SK-N-SH (cell line): ENCODE measurements at regions not wholly inside any gene's neighbourhood (a gene's known extent, or its start where the extent isn't known, plus 50 kb on each side); places are given as distances from the start of the nearest gene placed in this dataset.
A peak's percentile ranks its signal among the peaks of the same experiment; 100 is the strongest.

ENCODE experiments used
- CTCF ChIA-PET: fragments of 300-600, 350-600 bp; formaldehyde crosslinking; extraction: SDS; loops from one replicate; lab custom pipeline; 2021; lab: Yijun Ruan, JAX
- POLR2A ChIA-PET: fragments of 350-600 bp; sonication (Branson Sonifier 250); formaldehyde crosslinking; extraction: SDS; loops from one replicate; lab custom pipeline; 2020; ENCODE audit warnings: antibody characterized with exemption, inconsistent platforms; lab: Yijun Ruan, JAX
- DNase-seq: peaks from one replicate; pipeline ENCODE4 v3.0.0; 2012
- H2AFZ ChIP-seq: fragments of 200-600 bp; sonication (generic); 2 replicates; pipeline ENCODE4 v1.8.1; 2016; ENCODE audit warnings: antibody characterized with exemption, mild to moderate bottlenecking, low read depth
- H3F3A ChIP-seq: fragments of 200-600 bp; sonication (generic); replicated peaks from 2 replicates; pipeline ENCODE3; 2016; ENCODE audit warnings: antibody characterized with exemption, mild to moderate bottlenecking; ENCODE audit not compliant: insufficient read depth
- H3K27ac ChIP-seq, 2 experiments: fragments of 200-500 bp in 1 of 2; fragments of 200-600 bp in 1 of 2; sonication (Bioruptor generic) in 1 of 2; sonication (generic), shearing (Covaris generic) in 1 of 2; 2 replicates each; pipeline versions ENCODE4 v1.5.1 to v1.6.1; 2014 to 2016; ENCODE audit warnings: low read depth in 2 of 2, inconsistent platforms in 1 of 2, low read length in 1 of 2, mild to moderate bottlenecking in 1 of 2, mixed read lengths in 1 of 2
- H3K27me3 ChIP-seq: fragments of 200-600 bp; sonication (generic), shearing (Covaris generic); 2 replicates; pipeline ENCODE4 v1.6.1; 2016; ENCODE audit warnings: mixed run types; ENCODE audit not compliant: insufficient read depth
- H3K36me3 ChIP-seq, 2 experiments: fragments of 200-500 bp in 1 of 2; fragments of 200-600 bp in 1 of 2; sonication (Bioruptor generic) in 1 of 2; sonication (generic) in 1 of 2; replicated peaks in 1 of 2; 2 replicates each; pipeline versions ENCODE3 to v1.5.1; 2014 to 2016; ENCODE audit warnings: low read length in 1 of 2, mild to moderate bottlenecking in 1 of 2; ENCODE audit not compliant: insufficient read depth in 2 of 2, control insufficient read depth in 1 of 2
- H3K4me1 ChIP-seq, 2 experiments: fragments of 200-500 bp in 1 of 2; fragments of 200-600 bp in 1 of 2; sonication (Bioruptor generic) in 1 of 2; sonication (generic), shearing (Covaris generic) in 1 of 2; 2 replicates each; pipeline versions ENCODE4 v1.5.1 to v1.6.1; 2014 to 2016; ENCODE audit warnings: low read depth in 1 of 2, low read length in 1 of 2, mixed run types in 1 of 2; ENCODE audit not compliant: insufficient read depth in 2 of 2, control insufficient read depth in 1 of 2
- H3K4me2 ChIP-seq: fragments of 200-600 bp; sonication (generic), shearing (Covaris generic); 2 replicates; pipeline ENCODE4 v1.6.1; 2017; ENCODE audit warnings: mixed run types
- H3K4me3 ChIP-seq, 2 experiments: fragments of 200-500 bp in 1 of 2; fragments of 200-600 bp in 1 of 2; sonication (Bioruptor generic) in 1 of 2; sonication (generic), shearing (Covaris generic) in 1 of 2; 2 replicates each; pipeline versions ENCODE4 v1.5.1 to v1.8.1; 2014 to 2016; ENCODE audit warnings: low read depth in 2 of 2, inconsistent platforms in 1 of 2, low read length in 1 of 2, mild to moderate bottlenecking in 1 of 2, mixed read lengths in 1 of 2, moderate library complexity in 1 of 2
- H3K79me2 ChIP-seq: fragments of 200-600 bp; sonication (generic); 2 replicates; pipeline ENCODE4 v1.8.1; 2017; ENCODE audit warnings: mild to moderate bottlenecking; ENCODE audit not compliant: insufficient read depth
- H3K9ac ChIP-seq: fragments of 200-600 bp; sonication (generic); 2 replicates; pipeline ENCODE4 v1.6.1; 2017; ENCODE audit warnings: mixed run types
- H3K9me2 ChIP-seq: fragments of 200-600 bp; sonication (generic); 2 replicates; pipeline ENCODE4 v1.6.1; 2017; ENCODE audit warnings: mixed run types
- H3K9me3 ChIP-seq: fragments of 200-600 bp; sonication (generic); 2 replicates; pipeline ENCODE4 v1.6.1; 2017; ENCODE audit warnings: mixed run types, mild to moderate bottlenecking, moderate library complexity
- H4K20me1 ChIP-seq: fragments of 200-600 bp; sonication (generic); 2 replicates; pipeline ENCODE4 v1.6.1; 2017; ENCODE audit warnings: mild to moderate bottlenecking, mixed run types; ENCODE audit not compliant: insufficient read depth
- ELF1 ChIP-seq: IDR thresholded peaks from 2 replicates; pipeline ENCODE4 v1.4.0; 2012
- EZH2phosphoT487 ChIP-seq: fragments of 200-600 bp; sonication (generic); IDR thresholded peaks from 2 replicates; pipeline ENCODE4 v1.6.1; 2017; ENCODE audit warnings: low read depth, mixed run types, mild to moderate bottlenecking, antibody characterized with exemption, moderate library complexity, borderline replicate concordance
- FOSL2 ChIP-seq: IDR thresholded peaks from 2 replicates; pipeline ENCODE4 v1.4.0; 2012; ENCODE audit warnings: low read depth, mild to moderate bottlenecking, moderate library complexity, borderline replicate concordance
- FOXJ3 ChIP-seq: sonication (generic); formaldehyde crosslinking; IDR thresholded peaks from 2 replicates; pipeline ENCODE4 v1.5.1; 2020; ENCODE audit warnings: mild to moderate bottlenecking, missing genetic modification reagents
- GATA2 ChIP-seq: sonication (generic); formaldehyde crosslinking; IDR thresholded peaks from 2 replicates; pipeline ENCODE4 v1.5.0; 2020; ENCODE audit warnings: mild to moderate bottlenecking, missing genetic modification reagents
- MEF2A ChIP-seq: IDR thresholded peaks from 2 replicates; pipeline ENCODE4 v1.4.0; 2012; ENCODE audit warnings: low read depth, borderline replicate concordance
- POLR2AphosphoS5 ChIP-seq: IDR thresholded peaks from 2 replicates; pipeline ENCODE4 v1.6.1; 2012; ENCODE audit warnings: low read depth, low read length
- RAD21 ChIP-seq: IDR thresholded peaks from 2 replicates; pipeline ENCODE4 v1.6.1; 2012; ENCODE audit warnings: mild to moderate bottlenecking, low read length
- RCOR1 ChIP-seq: fragments of 150-350 bp; IDR thresholded peaks from 2 replicates; pipeline ENCODE4 v1.6.1; 2017; ENCODE audit warnings: antibody characterized with exemption, low read length
- RXRA ChIP-seq: IDR thresholded peaks from 2 replicates; pipeline ENCODE4 v1.4.0; 2012; ENCODE audit warnings: low read depth, mild to moderate bottlenecking, borderline replicate concordance
- TAF1 ChIP-seq: IDR thresholded peaks from 2 replicates; pipeline ENCODE4 v1.6.1; 2012; ENCODE audit warnings: low read depth, mild to moderate bottlenecking, low read length, moderate library complexity, borderline replicate concordance
- TCF12 ChIP-seq: IDR thresholded peaks from 2 replicates; pipeline ENCODE4 v1.4.0; 2012
- YY1 ChIP-seq: IDR thresholded peaks from 2 replicates; pipeline ENCODE4 v1.4.0; 2012; ENCODE audit warnings: low read depth, mild to moderate bottlenecking
- WGBS: methylation state at CpG from one replicate; pipeline ENCODE4 v1.1.6; 2017; ENCODE audit warnings: low lambda C conversion rate; 5-methylcytosine and 5-hydroxymethylcytosine counted together
- TF ChIP-seq, protein P1 (sequence below): IDR thresholded peaks from 2 replicates; pipeline ENCODE4 v1.6.1; 2012; ENCODE audit warnings: mild to moderate bottlenecking, low read depth, low read length, moderate library complexity
- TF ChIP-seq, protein P2 (sequence below): fragments of 200-600 bp; sonication (generic); IDR thresholded peaks from 2 replicates; pipeline ENCODE4 v1.6.1; 2017; ENCODE audit warnings: antibody characterized with exemption, mild to moderate bottlenecking, moderate library complexity

DNA sequence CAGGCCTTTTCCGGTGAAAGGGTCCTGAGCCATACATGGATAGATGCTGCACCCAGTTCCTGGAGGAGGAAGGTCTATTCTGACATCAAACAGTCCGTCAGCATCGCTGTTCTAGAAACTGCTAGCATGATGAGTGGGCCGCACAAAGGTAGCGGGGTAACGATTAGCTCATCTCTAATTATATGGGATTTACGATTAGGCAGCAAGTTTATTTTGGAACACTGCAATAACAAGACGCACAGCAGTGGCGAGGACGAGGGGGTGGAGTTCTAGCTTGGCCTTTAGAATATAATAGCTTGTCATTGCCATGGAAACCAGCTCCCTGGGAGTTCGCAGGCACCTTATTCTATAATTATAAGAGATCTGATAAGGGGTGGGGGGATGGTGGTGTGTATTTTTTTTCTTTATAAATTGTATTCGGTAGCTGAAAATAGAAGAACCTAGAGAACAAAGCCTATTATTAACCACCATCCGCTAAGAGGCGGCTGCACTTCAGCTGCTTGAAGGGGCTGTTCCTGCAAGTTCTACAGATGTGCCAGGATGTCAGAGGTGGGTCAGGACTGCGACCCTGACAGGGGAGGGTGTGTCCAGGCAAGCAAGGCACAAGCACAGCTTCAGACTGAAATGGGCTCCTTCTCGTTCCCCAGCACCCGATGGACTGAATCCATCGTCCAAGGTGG, 311.0 kb downstream of the AGTPBP1 start:
- no peaks in the 10 kb centered on the region for H3K9me2 ChIP-seq
- no peaks in the 10 kb centered on the region for H3K27me3 ChIP-seq
- H3K4me3 ChIP-seq = no peak overlapping the region
- TF ChIP-seq, protein P1, sequence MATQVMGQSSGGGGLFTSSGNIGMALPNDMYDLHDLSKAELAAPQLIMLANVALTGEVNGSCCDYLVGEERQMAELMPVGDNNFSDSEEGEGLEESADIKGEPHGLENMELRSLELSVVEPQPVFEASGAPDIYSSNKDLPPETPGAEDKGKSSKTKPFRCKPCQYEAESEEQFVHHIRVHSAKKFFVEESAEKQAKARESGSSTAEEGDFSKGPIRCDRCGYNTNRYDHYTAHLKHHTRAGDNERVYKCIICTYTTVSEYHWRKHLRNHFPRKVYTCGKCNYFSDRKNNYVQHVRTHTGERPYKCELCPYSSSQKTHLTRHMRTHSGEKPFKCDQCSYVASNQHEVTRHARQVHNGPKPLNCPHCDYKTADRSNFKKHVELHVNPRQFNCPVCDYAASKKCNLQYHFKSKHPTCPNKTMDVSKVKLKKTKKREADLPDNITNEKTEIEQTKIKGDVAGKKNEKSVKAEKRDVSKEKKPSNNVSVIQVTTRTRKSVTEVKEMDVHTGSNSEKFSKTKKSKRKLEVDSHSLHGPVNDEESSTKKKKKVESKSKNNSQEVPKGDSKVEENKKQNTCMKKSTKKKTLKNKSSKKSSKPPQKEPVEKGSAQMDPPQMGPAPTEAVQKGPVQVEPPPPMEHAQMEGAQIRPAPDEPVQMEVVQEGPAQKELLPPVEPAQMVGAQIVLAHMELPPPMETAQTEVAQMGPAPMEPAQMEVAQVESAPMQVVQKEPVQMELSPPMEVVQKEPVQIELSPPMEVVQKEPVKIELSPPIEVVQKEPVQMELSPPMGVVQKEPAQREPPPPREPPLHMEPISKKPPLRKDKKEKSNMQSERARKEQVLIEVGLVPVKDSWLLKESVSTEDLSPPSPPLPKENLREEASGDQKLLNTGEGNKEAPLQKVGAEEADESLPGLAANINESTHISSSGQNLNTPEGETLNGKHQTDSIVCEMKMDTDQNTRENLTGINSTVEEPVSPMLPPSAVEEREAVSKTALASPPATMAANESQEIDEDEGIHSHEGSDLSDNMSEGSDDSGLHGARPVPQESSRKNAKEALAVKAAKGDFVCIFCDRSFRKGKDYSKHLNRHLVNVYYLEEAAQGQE = no peak
- TF ChIP-seq FOSL2 (no peak), RXRA (no peak), MEF2A (no peak), GATA2 (no peak), TCF12 (no peak), EZH2phosphoT487 (no peak), ELF1 (no peak), RCOR1 (no peak), RAD21 (no peak), POLR2AphosphoS5 (no peak), FOXJ3 (CRISPR knock-in tag) (no peak), YY1 (no peak), TAF1 (no peak)
- TF ChIP-seq, protein P2, sequence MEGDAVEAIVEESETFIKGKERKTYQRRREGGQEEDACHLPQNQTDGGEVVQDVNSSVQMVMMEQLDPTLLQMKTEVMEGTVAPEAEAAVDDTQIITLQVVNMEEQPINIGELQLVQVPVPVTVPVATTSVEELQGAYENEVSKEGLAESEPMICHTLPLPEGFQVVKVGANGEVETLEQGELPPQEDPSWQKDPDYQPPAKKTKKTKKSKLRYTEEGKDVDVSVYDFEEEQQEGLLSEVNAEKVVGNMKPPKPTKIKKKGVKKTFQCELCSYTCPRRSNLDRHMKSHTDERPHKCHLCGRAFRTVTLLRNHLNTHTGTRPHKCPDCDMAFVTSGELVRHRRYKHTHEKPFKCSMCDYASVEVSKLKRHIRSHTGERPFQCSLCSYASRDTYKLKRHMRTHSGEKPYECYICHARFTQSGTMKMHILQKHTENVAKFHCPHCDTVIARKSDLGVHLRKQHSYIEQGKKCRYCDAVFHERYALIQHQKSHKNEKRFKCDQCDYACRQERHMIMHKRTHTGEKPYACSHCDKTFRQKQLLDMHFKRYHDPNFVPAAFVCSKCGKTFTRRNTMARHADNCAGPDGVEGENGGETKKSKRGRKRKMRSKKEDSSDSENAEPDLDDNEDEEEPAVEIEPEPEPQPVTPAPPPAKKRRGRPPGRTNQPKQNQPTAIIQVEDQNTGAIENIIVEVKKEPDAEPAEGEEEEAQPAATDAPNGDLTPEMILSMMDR = no peak
- WGBS = 67% methylated on average over 16 of the region's 18 CpGs
- POLR2A ChIA-PET = no interaction called here
- no peaks in the 10 kb centered on the region; a peak in 1 of 4 replicates for H3K4me1 ChIP-seq
- CTCF ChIA-PET = interaction anchor here (0.9 kb wide), 1 partner anchor 179 kb away, joined by 4 read pairs; no protein-coding TSS in a partner anchor
- no peak overlapping the region for H2AFZ ChIP-seq
- 0 out of 2 replicates have a peak overlapping the region, but pooled peaks have one; percentile 1 for H3K4me2 ChIP-seq
- DNase-seq = no peak
- H3F3A ChIP-seq = no peaks in the 10 kb centered on the region
- H4K20me1 ChIP-seq = no peaks in the 10 kb centered on the region
- peak overlapping the region in 1 of 2 experiments; percentile 2; a peak in 1 of 4 replicates for H3K27ac ChIP-seq
- no peaks in the 10 kb centered on the region for H3K79me2 ChIP-seq
- H3K36me3 ChIP-seq = no peaks in the 10 kb centered on the region
- no peaks in the 10 kb centered on the region for H3K9me3 ChIP-seq
- no peak overlapping the region for H3K9ac ChIP-seq
